GM13977 (cell line): ENCODE measurements at regions not wholly inside any gene's neighbourhood (a gene's known extent, or its start where the extent isn't known, plus 50 kb on each side); places are given as distances from the start of the nearest gene placed in this dataset.

ENCODE experiments used
- DNase-seq: peaks from one replicate; pipeline ENCODE4 v3.0.0; 2012; ENCODE audit warnings: low spot score
- CTCF ChIP-seq: IDR thresholded peaks from 2 replicates; pipeline ENCODE4 v1.5.1; 2012; ENCODE audit warnings: mild to moderate bottlenecking, control low read depth; ENCODE audit not compliant: insufficient read depth; ENCODE audit errors: extremely low read depth, missing control alignments
- in situ Hi-C: fragments of 300-500 bp; cut with MboI; formaldehyde crosslinking; loops from one replicate; pipeline ENCODE4 v1.12.0; 2022; ENCODE audit warnings: low sequenced_read_pairs, low pct_unique_long_range_greater_than_20kb, mixed read lengths, inconsistent platforms; ENCODE audit not compliant: unreplicated experiment

DNA sequence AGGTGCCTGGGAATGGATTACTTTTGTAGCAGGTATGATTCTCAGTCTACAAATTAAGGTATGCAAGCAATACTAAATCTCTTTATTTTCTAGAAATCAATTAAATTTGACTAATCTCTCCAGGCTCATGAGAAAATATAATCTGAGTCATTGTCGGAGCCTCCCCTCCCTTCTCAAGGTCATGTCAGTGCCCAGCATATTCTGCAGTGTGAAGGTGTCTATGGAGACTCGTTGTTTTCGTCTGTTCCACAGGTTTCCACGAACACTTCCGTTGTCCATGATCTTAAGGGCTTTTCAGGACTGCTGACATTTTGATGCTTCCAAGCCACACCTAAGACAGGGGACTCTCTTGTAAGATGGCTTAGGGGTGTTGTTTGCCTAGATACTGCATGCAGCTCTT, 56.6 kb upstream of the SCOC start:
- no peak for TF ChIP-seq CTCF
- in situ Hi-C loops, result no loop called here
- DNase-seq, result no peak

GRCh38 chr4:140315970-140316369, 57.5 kb upstream of the SCOC start:
- in situ Hi-C loops, result no loop called here
- no peak for TF ChIP-seq CTCF
- DNase-seq, result no peak

DNA sequence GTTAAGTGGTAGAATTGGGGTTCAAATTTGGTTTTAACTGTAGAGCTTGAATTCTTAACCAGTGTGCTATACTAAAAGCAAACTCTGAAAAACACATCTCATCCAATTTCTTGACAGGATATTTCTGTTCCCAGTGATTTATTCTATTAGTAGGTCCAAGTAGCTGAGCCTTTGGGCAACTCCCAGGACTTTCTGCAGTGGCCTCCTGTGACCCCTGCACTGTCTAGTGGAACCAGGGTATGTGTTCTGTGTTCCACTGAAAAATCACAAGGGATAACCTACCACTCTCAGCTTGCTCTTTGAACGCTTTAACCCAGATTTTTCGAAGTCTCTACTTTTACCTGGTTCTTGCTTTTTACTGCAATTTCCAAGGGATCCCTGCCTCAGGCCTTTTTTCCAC, 58.0 kb upstream of the SCOC start:
- TF ChIP-seq CTCF, result no peak
- in situ Hi-C loops, result no loop called here
- DNase-seq, result no peak

DNA sequence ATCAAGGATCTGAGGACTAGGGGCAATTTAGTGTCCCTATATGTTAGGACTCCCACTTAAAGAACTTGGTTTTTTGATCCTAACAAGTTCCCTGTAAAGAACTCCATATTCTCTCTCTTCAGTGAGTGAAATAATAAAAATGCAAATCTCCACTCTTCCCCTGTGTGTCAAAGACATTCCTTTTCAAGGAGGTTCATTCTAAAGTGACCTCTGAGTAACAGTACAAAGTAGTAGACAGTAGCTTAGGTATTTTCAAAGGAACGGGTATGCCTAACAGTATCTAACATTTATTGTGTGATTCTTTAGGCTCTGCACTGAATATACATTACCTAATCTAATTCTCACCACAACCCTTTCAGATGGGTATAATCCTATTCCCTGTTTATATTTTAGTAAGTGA, 58.4 kb upstream of the SCOC start:
- in situ Hi-C loops, result no loop called here
- TF ChIP-seq CTCF, result no peak
- DNase-seq, result no peak

DNA sequence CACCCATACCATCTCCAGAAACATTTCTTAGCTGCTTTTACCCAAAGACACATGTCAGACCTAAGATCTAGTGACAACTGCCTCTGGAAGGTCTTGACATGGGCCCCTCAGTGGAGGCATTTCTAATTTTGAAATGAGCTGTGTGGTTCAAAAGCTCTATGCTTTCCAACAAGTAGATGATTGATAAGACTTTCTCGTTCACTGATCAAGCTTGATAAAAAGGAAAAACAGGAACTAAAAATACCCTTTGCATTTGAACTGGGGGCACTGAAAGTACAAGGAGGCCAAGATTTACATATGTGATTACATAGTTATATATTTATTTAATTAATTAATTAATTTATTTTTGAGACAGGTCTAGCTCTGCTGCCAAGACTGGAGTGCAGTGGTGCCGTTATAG, 61.3 kb upstream of the SCOC start:
- in situ Hi-C loops, result no loop called here
- DNase-seq, result no peak
- TF ChIP-seq CTCF, result no peak

GRCh38 chr4:140311257-140311835, 62.1 kb upstream of the SCOC start:
- in situ Hi-C loops, result no loop called here
- DNase-seq, result no peak
- no peak for TF ChIP-seq CTCF
